Right ventricle myocardium superior (tissue), 1 donor: ENCODE measurements at regions not wholly inside any gene's neighbourhood (a gene's known extent, or its start where the extent isn't known, plus 50 kb on each side); places are given as distances from the start of the nearest gene placed in this dataset.
A peak's percentile ranks its signal among the peaks of the same experiment; 100 is the strongest.

Experiments used
- ATAC-seq: fragments of 200-7000 bp; cut with Tn5 transposase; one replicate; pipeline ENCODE4 v1.9.1; 2020; ENCODE audit warnings: mild to moderate bottlenecking; ENCODE audit not compliant: poor library complexity
- DNase-seq: peaks from one replicate; pipeline ENCODE4 v3.0.0-alpha.2; 2020
- intact Hi-C: fragments of 100-400 bp; cut with DNase I; formaldehyde crosslinking; loops from one replicate; pipeline ENCODE4 v1.11.2; 2022
- donor health status: DM: no; HTN: yes; CAD: no; lungs with severe emphysema.

GRCh38 chr6:45830441-45831139 lies 185.1 kb downstream of the CLIC5 start:
- ATAC-seq = no peak
- no peak for DNase-seq
- intact Hi-C loops = no loop called here

- DNase-seq (no peak), ATAC-seq (no peak)
- intact Hi-C loops = no loop called here
Observed at GRCh38 chr6:45829873-45830272, 185.8 kb downstream of the CLIC5 start.

GRCh38 chr6:45827952-45828530 lies 187.6 kb downstream of the CLIC5 start:
- ATAC-seq (no peak), DNase-seq (no peak)
- intact Hi-C loops = no loop called here

GRCh38 chr6:45822873-45823272 lies 192.8 kb downstream of the CLIC5 start:
- intact Hi-C loops = no loop called here

GRCh38 chr6:45822246-45822812 lies 193.3 kb downstream of the CLIC5 start:
- no peak for DNase-seq
- no peak for ATAC-seq
- intact Hi-C loops = no loop called here

More at GRCh38 chr6:45822873-45823272, 192.8 kb downstream of the CLIC5 start:
- DNase-seq (no peak), ATAC-seq (no peak)

GRCh38 chr6:45818655-45819054 lies 197.0 kb downstream of the CLIC5 start:
- ATAC-seq (no peak), DNase-seq (no peak)
- intact Hi-C loops = no loop called here

GRCh38 chr6:45816674-45817297 lies 198.9 kb downstream of the CLIC5 start:
- DNase-seq (no peak), ATAC-seq (no peak)
- intact Hi-C loops = no loop called here

- DNase-seq = no peak
- ATAC-seq = no peak
- intact Hi-C loops = no loop called here
Observed at GRCh38 chr6:45815466-45816125, 200.1 kb downstream of the CLIC5 start.

- ATAC-seq = no peak
- intact Hi-C loops = no loop called here
- DNase-seq = no peak
Observed at GRCh38 chr6:45814772-45815171, 200.9 kb downstream of the CLIC5 start.

- ATAC-seq = no peak
- intact Hi-C loops = no loop called here
Observed at GRCh38 chr6:45813943-45814342, 201.7 kb downstream of the CLIC5 start.

GRCh38 chr6:45812922-45813321 lies 202.7 kb downstream of the CLIC5 start:
- ATAC-seq (peak; percentile 85), DNase-seq (no peak)
- intact Hi-C loops = no loop called here

More at GRCh38 chr6:45813943-45814342, 201.7 kb downstream of the CLIC5 start:
- DNase-seq = no peak

- DNase-seq (no peak), ATAC-seq (no peak)
- intact Hi-C loops = no loop called here
Observed at GRCh38 chr6:45808917-45809316, 206.7 kb downstream of the CLIC5 start.

- ATAC-seq (no peak), DNase-seq (no peak)
- intact Hi-C loops = no loop called here
Observed at GRCh38 chr6:45808042-45808645, 207.5 kb downstream of the CLIC5 start.

GRCh38 chr6:45807311-45808041 lies 208.2 kb downstream of the CLIC5 start:
- DNase-seq = no peak

GRCh38 chr6:45806172-45806571 lies 209.5 kb downstream of the CLIC5 start:
- DNase-seq = no peak
- intact Hi-C loops = no loop called here
- ATAC-seq = no peak

More at GRCh38 chr6:45807311-45808041, 208.2 kb downstream of the CLIC5 start:
- no peak for ATAC-seq
- intact Hi-C loops = no loop called here

GRCh38 chr6:45803071-45803470 lies 212.6 kb downstream of the CLIC5 start:
- intact Hi-C loops = no loop called here

GRCh38 chr6:45801471-45802289 lies 214.0 kb downstream of the CLIC5 start:
- intact Hi-C loops = no loop called here
- DNase-seq (no peak), ATAC-seq (no peak)

More at GRCh38 chr6:45803071-45803470, 212.6 kb downstream of the CLIC5 start:
- ATAC-seq = no peak
- no peak for DNase-seq
